NCI-H2196 (cell line): ENCODE measurements at regions not wholly inside any gene's neighbourhood (a gene's known extent, or its start where the extent isn't known, plus 50 kb on each side); places are given as distances from the start of the nearest gene placed in this dataset.
"Not testable (repeated sequence)": the region's sequence is repeated elsewhere in the genome, so short reads cannot be mapped to it uniquely, and the experiment has no call there.

Source experiments
- DNase-seq: peaks from one replicate; lab custom pipeline; 2025; ENCODE audit not compliant: unreplicated experiment; lab: John Stamatoyannopoulos, UW

DNA sequence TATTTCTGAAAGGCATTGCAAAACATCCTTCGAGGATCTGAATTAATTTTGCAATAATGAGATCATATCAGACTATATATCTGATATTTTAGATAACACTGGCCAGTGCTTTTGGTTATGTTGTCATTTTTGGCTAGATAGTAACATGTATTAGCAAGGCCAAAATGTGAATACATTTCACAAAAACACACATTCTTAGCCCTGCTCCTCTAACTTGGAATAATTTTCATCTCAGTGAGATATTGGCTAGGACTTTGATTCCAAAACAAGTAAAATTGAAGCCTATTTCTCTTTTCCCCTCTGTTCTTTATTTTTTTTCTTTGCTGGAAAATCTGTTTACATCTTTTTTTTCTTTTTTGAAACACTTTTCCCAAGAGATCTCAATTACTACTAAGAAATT is 466.8 kb upstream of the CDH4 start:
- no peak for DNase-seq

DNA sequence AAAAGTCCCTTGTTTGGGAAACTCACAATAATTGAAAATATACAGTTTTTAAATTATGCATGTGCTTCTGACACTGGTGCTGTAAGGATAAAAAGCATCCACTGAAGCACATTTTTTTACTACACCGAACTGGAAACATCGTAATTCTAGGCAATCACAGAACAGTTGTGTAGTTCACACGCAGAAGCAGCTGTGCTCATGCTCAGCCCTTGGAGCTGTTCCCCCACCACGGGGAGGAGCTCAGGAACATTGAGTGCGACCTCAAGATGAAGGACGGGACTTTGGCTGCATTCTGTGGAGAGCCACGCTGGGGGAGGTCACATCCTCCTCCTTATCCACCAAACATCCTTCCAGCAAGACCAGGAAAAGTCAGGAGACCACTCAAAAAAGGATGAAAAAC is 466.3 kb upstream of the CDH4 start:
- DNase-seq = no peak

DNA sequence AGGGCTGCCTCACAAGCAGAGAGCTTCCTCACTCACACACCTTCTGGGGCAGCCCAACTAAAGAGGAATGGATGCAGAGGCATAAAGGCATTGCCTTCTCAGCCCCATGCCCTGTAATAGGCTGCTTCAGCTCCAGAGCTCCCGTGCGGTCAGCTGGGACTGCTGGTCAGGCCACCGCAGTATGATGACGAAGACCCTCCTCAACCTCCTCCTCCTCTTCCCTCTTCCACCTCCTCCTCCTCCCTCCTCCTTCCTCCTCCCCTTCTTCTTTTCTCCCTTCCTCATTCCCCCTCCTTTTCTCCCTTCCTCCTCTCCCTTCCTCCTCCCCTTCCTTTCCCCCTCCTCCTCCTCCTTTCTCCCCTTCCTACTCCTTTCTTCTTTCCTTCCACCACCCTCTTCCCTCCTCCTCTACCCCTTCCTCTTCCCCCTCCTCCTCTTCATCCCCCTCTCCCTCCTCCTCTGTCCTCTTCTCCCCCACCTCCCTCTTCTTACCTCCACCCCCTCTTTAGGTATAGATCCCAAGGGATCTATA is 465.3 kb upstream of the CDH4 start:
- DNase-seq = no peak

DNA sequence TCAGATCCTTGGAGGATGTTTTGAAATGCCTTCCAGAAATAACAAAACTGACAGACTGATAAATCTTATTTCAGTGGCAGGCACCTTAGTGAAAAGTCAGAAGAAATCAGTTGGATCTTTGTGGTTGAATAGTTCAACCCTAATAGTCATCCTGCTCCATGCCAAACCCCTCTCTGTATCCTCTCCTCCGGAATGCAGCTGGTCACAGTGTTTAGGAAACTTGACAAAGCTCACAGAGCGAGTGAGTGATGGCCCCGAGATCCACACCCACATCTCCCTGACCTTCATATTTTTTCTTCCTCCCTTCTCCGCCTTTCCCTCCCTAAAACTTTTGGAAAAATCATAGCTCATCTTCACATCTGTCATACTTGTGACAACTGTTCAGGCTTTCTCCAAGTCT is 464.8 kb upstream of the CDH4 start:
- no peak for DNase-seq

DNA sequence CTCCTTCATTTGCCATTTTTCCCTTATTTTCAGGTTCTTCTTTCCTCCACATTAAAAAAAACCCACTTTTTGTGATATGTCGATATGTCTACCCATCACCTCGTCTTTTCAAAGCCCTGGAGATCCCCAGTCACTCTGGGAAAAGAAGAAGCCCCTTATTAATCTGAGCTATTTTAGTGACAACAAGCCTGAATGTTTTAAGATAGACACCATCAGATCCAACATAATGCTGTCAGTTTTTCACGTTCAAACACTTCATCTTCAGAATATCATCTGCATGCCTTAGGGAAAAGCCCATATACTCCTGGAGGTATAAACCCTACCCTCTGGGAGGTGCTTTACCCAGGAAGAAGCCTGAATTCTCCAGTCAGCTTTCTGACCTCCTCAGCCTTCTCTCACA is 464.0 kb upstream of the CDH4 start:
- DNase-seq = no peak

DNA sequence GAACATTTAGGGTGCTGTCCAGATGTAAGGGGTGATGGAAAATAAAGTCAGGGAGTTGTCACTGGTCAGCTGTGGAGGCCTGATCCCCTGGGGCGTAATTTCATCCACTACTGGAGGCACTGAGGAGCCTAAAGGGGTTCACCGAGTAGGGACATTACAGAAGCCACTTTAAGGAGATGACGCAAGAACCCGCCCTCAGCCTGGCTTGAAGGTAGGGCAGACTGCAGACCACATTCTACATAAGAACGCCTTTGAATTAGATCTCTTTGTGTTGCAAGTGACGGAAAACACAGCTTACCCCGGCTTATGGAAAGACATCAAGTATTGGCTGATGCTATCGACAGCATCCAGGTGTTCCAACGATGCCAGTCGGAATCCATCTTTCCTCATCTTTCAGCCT is 462.7 kb upstream of the CDH4 start:
- DNase-seq = no peak

DNA sequence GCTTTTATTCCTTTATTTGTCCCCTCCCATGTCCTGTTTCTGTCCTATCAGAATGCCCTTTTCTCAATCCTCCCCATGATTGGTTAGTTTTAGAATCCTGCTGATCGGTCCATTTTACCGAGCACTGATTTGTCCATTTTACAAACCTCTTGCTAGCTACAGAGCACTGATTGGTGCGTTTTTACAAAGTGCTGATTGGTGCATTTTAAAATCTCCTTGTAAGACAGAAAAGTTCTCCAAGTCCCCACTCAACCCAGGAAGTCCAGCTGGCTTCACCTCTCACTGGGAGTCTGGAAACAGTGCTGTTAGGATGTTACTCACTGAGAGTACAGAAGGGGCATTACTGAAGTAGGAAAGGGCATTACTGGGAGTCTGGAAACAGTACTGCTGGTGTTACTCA is 461.7 kb upstream of the CDH4 start:
- DNase-seq = not testable (repeated sequence)

DNA sequence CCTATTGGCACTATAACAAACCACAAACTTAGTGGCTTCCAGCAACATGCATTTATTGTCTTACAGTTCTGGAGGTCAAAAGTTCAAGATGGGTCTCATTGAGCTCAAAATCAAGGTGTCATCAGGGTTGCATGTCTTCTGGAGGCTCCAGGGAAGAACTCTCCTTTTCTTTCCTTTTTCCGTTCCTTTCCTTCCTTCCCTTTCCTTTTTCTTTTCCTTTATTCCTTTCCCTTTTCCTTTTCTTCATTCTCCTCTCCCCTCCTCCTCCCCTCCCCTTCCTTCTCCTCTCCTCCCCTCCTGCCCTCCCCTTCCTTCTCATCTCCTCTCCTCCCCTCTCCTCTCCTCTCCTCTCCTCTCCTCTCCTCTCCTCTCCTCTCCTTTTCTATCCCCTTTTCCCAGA is 460.2 kb upstream of the CDH4 start:
- DNase-seq = no peak

DNA sequence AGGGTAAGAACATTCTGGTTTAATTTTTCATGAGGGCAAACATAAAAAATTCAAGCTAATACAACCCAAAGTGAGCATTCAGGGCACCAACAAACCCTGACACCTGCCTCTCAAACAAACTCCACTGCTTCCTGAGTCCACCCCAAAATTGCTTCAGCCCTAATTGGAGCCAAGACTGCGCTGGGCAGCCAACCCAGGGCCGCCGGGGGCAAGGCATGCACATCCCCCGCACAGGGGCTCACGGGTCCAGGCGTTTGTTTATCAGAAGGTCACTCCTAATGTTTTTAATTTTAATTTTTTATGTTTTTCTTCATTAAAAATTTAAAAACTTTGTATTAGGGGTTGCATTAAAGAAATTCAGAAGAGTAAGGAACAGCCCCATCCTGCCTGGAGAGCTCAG is 459.1 kb upstream of the CDH4 start:
- no peak for DNase-seq

DNA sequence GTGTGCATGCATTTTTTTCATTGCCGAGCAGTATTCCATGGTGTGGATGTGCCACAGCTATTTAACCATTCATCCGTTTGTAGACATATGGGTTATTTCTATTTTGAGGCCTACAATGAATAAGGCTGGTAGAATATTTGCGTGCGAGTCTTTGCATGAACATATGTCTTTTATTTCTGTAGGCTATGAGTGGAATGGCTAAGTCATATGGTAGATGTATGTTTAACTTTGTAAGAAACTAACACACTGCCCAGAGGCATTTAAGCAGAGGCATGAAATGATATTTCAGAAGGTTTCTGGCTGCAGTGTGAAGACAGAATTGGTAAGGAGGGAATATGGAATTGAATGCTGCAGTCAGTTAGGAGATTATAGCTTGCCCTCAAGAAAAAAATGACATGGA is 457.4 kb upstream of the CDH4 start:
- DNase-seq = no peak

DNA sequence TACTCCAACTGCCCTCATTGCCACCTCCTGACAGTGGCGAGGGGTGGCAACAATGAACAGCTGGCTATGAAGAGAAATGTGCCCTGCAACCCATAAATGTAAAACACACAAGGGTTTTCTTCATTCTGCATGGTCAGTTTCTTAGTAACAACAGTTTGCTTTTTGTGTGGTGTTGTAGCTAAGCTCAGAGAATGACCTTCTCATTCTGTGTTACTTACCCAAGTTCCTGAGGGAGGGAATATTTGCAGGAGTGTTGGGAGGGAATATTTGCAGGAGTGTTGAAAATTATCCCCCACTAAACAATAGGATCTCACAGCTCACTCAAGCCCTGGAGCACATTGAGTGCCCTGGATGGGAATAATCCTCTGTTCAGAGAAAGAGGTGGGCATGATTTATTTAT is 456.4 kb upstream of the CDH4 start:
- DNase-seq = no peak

DNA sequence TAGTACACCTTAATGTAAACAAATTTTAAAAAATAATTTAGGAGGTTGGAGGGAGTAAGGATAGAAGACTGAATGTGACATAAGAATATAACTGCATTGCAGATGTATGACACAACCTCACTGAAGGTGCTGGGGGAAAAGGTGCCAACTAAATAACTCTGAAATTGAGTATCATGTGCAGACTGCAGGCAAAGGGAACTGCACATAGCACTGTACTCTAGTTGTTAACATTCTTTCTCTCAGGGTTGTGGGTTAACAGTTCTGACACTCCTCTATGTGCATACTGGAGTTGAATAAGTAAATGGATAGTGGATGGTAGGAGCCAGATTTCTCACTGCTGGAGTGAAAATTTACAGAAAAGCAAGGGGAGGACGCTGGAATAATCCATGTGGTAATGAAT is 451.9 kb upstream of the CDH4 start:
- no peak for DNase-seq

DNA sequence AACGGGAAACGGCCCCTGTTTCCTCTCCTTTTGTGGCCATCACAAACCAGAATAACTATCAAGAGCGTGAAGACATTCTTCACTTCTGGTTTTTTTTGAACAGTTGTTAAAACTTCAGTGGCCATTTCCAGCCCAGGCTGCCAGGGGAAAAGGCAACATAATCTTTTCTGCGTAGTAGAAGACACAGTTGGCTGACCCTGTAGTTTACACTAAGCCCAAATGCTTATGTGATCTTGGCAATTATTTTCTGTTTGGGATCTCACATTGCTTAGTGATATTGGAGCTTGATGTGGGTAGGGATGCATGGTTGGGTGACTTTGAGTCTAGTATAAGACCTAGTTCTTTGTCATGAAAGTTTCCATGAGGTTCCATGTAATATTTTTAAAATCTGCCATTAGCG is 449.4 kb upstream of the CDH4 start:
- no peak for DNase-seq

DNA sequence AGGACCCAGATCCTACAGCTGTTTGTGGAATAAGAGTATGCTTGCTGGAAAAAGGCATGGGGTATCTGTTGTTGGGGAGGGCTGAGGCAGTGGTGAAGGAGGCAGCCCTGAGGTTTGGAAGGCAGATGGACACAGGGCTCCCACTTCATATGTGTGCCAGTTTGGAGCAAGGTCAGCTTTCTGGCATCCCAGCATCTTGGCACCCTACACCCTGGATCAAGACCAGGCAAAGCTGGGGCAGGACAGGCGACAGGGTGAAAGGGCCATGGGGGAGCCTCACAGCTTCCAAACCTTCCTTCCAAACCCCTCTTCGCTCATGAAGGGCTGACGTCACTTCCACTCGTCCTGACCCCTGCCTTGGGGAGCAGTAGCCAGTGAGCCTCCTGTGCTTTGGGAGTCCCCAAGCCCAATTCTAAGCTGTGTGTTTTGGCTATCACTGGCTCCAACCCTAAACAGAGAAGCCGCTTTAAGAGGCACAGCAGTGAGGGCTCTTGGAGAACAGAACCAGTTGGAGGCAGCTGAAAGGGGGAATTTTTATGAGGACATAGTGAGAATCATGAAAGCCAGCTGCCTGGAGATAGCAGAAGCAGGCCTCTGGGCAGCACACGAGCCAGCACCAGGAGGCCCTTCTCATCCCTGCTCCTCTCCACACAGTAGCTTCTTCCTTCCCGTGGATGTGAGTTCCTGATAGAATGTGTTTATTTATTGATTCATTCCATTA is 448.6 kb upstream of the CDH4 start:
- DNase-seq = no peak

DNA sequence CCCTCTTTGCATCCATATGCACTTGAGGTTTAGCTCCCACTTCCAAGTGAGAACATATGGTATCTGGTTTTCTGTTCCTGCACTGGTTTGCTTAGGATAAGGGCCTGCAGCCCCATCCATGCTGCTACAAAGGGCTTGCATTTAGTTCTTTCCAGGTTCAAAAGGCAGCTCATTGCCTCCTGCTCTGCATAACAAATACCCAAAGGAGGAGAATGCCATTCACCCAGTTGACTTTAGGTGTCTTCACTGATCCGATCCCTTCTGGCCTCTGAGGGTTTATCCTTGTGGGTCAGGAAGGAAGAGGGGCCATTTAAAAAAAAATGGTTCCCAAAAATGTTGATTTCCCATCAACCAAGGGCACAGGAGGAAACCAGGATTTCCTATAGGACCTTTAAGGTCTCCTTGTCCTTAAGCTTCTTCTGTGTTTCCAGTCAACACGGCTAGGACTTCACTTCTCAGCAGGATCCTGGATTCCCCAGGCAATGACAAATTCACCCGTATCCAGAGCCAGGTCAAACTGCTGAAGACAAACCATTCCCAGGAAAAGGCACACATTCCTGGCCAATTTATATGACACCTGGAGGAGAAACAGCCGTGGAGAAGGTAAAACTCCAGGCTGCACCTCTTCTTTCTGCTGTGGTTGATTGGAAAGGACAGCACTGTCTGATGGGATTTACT is 447.7 kb upstream of the CDH4 start:
- no peak for DNase-seq

DNA sequence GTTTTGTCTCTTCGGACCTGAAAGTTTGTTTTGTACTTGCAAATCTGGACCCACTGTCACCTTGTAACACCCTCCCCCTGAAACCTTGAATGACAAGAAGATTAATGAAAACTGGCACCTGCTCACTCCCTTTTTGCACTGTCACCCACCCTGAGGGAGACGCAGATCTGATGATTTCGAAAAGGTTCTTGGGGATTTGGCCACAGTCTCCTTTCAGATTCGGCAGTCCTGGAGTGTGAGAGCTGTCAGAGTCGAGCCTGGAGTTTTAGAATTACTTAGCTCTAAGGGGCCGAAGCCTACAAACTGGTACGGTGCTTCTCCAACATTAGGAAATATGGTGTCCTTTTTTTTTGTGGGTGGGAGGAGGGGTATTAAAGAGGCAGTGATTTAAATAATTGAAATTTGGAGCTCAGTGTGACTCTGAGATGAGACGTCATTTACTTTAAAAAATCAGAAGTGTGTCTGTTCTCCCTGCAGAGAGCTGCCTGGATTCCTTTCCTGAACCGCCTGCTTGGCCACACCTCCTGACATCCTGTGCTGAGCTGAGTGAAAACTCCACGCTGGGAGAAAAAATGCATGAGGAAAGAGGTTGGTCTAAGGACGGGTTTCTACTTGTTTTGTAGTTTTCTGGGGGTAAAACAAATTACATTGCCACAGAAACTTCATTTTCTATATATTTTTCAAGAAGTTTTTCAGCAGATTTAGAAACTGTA is 447.0 kb upstream of the CDH4 start:
- DNase-seq = no peak

DNA sequence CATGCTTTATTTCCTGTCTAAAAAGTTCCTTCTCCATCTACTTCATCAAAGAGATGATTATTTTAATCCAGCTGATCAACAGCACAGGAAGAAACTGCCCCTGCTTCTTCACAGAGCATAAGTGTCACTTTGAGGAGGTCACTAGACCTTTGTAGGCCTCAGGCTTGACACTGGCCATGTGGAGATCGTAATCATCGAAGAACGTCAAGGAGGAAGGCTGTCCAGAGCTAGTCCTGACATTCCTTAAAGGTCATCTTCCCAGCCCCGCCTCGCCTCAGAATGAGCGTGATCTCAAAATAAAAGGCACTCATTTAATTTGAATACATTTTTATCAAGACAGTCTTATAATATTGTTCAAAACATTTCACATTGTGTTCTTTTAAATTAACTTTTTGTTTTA is 445.7 kb upstream of the CDH4 start:
- DNase-seq = no peak

DNA sequence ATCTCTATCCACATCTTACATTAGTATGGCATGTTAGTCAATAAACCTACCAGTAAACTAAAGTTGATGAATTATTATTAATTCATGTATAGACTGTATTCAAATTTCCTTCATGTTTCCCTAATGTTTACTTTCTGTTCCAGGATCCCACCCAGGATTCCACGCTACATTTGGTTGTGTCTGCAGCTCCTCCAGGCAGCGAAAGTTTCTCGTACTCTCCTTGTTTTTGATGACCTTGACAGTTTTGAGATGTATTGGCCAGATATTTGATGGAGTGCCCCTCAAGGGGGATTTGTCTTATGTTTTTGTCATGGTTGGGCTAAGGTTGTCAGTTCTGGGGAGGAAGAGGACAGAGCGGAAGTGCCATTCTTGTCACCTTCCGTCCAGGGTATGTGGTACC is 445.2 kb upstream of the CDH4 start:
- DNase-seq = no peak

DNA sequence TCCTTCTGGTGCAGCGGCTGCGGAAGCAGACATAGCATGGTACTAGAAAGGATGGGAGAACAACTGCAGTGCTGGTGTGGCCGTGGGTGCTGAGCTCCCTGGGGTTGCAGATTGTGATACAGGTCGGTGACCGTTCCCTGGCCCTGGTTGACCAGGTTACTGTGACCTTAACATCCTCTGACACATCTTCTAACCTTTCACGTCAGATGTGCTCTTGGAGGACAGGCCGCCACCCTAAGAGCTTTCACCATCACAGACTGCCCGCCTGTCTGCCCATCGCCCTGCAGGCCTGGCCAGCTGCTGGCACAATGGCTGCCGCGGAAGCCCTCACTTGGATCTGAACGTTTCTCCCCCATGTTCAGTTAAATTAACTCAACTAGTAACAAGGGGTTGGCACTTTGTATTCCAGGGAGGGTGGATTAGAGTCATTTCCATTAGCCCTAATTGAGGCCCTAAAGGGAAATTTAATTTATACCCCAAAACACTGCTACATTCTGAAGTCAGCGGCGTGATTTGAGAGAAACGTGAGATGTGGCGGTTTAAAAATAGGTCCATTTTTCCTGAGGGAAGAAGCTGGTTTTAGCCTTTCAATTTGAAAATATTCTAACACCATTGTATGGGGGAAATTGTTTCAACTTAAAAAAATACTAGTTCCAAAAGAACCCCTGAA is 443.9 kb upstream of the CDH4 start:
- DNase-seq = no peak

DNA sequence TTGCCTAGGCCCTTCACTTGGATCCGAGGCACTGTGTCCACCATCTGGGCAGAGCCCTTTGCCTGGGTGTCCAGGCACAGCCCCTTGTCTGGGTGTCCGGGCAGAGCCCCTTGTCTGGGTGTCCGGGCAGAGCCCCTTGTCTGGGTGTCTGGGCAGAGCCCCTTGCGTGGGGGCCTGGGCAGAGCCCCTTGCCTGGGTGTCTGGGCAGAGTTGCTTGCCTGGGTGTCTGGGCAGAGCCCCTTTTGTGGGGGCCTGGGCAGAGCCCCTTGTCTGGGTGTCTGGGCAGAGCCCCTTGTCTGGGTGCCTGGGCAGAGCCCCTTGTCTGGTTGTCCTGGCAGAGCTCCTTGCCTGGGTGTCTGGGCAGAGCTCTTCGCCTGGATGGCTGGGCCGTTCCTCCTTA is 443.4 kb upstream of the CDH4 start:
- no peak for DNase-seq

DNA sequence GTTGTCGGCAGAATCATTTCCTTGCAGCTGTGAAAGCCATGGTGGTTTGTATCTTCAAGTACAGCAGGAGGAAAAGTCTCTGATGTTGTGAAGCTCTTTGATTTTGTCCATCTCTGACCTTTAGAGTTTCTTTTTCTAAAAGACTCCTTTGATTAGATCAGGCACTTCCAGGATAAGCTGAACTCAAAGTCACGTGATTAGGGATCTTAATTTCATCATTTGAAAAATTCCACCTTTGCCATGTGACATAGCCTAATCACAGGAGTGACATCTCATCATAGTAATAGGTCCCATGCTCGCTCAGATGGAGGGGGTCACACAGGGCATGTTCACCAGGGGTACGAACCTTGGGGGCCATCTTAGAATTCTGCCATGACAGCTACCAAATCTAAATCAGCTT is 441.5 kb upstream of the CDH4 start:
- DNase-seq = no peak

DNA sequence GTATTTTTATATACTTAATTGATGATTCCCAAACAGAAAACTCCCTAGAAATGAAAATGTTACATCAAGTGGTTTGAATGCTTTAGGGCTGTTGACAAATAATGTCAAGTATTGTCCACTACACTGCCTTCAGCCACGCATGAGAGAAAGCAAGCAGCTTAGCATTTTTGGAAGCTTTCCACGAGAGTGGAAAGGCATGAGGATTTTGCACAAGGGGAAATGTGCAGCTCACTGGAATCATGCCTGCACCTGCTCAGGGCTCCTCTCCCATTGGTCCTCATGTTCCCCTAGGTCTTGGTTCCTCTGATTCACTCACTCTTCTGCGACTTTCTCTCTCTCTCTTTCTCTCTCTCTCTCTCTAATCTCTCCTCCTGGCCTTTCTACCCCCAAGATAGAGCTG is 439.5 kb upstream of the CDH4 start:
- no peak for DNase-seq
